D721Med (cell line): ENCODE measurements at regions not wholly inside any gene's neighbourhood (a gene's known extent, or its start where the extent isn't known, plus 50 kb on each side); places are given as distances from the start of the nearest gene placed in this dataset.

ENCODE experiments used
- DNase-seq: peaks from one replicate; pipeline ENCODE4 v3.0.0; 2011; ENCODE audit warnings: low spot score; ENCODE audit not compliant: insufficient read length
- FAIRE-seq: peaks from 2 replicates; lab custom pipeline; 2011; peaks lifted over from hg19 to GRCh38; lab: Jason Lieb, UNC
- CTCF ChIP-seq: IDR thresholded peaks from 2 replicates; pipeline ENCODE4 v1.5.1; 2012; ENCODE audit warnings: mild to moderate bottlenecking, control low read depth; ENCODE audit not compliant: insufficient read depth; ENCODE audit errors: missing control alignments

DNA sequence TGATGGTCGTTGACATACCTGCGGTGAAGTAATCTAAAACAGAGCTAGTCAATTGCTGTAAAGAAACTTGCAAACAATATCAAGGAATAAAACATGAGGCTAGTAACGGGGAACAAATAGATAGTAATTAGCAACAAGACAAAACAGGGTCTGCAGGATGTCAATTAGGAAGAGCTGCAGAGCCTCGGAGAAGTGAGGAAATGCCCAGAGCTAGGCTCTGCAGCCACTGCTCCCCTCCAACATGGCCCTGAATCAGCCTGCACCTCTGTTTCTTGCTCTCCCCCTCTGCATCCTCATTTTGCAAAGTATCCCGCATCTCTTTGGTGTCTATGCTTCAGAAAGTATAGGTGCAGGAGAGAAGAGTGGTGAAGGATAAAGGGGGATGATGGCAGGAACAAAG lies 507.4 kb upstream of the FAT3 start:
- no peak for DNase-seq
- no peak for TF ChIP-seq CTCF
- FAIRE-seq, result no peak

DNA sequence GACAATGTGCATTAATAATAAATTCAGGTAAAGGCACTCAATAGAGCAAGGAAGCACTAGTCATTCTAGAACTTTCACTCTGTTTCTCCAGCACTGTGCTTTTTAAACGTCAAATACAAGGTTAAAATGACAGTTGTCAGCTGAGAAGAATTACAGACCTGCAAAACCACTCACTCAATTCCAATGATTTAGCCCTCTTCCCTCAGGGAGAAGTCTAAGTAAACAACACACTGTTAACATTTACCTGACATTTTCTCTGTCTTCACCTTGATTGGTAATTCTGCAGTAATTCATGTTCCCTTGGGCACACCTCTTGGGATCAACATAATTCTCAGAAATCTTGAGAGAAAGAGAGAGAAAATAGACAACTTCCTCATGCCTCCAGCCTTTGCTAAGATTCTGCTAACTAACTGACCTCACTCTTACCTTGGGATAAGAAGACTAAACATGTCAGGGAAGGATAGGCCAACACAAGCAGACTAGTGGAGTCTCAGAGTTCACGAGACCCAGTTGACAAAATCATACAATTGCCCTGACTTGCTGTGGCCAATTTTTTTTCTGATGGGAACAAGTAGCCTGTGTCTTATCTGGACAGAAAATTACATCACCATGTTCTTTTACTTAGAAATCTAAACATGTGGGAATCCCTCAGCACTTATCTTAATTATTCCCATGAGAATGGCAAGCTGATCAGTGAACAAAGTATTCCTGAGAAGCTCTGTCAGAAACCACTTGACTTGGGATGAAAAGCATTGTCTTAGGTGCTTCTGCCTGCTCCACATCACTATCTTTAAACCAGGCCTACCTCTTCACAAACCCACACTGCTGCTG lies 516.8 kb upstream of the FAT3 start:
- no peak for FAIRE-seq
- DNase-seq, result no peak
- TF ChIP-seq CTCF, result no peak

GRCh38 chr11:91703042-91703441 lies 521.6 kb upstream of the FAT3 start:
- no peak for DNase-seq
- no peak for TF ChIP-seq CTCF
- no peak for FAIRE-seq

- no peak for TF ChIP-seq CTCF
- DNase-seq (no peak), FAIRE-seq (peak; percentile 55)
Observed at GRCh38 chr11:91700854-91701253, 523.8 kb upstream of the FAT3 start.

DNA sequence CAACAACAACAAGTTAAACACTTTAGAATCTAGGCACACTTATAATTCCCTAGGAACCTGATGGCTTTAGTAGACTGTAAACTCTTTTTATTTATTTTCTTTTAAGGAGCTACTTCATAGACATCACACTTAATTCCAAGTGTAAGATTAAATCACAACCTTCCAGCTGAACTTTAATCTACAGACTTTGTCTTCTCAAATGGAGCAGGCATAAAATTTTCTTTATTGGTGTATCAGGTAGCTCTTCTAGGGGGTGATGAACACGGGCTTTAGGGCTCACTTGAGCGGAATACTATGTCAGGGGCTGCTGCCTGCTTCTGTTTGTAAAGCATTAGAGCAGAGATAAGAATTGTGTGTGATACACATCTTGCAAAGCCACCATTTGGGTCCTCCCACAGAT lies 525.8 kb upstream of the FAT3 start:
- no peak for FAIRE-seq
- no peak for TF ChIP-seq CTCF
- no peak for DNase-seq

DNA sequence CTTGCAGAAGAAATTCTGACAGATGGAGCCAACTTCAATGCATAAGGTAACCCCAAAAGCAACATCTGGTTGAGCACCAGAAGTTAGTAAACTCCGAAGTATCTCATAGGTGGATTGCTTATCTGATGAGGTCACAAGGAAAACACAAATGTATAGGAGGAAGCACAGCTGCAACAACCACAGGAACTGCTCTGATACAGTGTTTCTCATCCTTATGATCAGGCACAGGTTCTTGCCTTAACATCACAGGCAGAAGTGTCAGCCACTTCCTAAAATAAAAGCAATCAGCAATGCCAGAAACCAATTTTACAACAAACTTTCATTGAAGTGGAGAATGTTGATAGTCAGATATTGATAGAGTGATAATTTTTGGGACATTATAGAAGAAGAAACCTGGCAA lies 530.3 kb upstream of the FAT3 start:
- FAIRE-seq, result no peak
- no peak for DNase-seq
- no peak for TF ChIP-seq CTCF

- no peak for TF ChIP-seq CTCF
- DNase-seq (no peak), FAIRE-seq (no peak)
Observed at GRCh38 chr11:91691872-91692271, 532.7 kb upstream of the FAT3 start.
